ENCODE measurements at regions not wholly inside any gene's neighbourhood (a gene's known extent, or its start where the extent isn't known, plus 50 kb on each side); places are given as distances from the start of the nearest gene placed in this dataset.
A peak's percentile ranks its signal among the peaks of the same experiment; 100 is the strongest.

DNA sequence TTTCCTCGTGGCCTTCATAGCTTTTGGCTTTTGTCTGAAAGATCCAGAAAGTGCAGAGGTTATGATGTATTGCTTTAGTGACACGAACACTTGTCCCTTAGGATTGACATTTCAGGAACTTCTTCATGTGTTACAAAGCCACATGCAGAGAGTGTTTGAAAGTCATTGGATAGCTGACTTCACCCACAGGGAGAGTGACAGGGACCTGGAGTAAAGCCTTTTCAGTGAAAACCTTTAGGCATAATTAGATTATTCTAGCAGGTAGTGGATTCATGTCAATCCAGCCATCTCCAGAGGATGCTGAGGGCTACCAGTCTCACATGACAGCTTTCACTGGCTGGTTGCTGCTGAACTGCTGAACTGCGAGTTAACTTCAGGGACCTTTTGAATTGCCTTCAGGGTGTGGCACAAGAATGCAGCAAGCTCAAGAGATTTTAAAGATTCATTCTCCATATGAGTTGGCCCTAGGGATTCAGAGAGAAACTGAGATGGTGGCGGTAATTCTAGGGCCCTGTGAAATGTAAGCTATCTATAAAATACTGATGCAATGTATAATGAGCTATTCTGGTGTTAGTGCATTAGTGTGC lies 267.0 kb upstream of the GOLIM4 start:
- no peak for DNase-seq (ENCODE audit: low read depth)
- H3K4me3 ChIP-seq (ENCODE audit: control insufficient read depth, low read depth, low read length), result no peak overlapping the region
- TF ChIP-seq, protein P1, sequence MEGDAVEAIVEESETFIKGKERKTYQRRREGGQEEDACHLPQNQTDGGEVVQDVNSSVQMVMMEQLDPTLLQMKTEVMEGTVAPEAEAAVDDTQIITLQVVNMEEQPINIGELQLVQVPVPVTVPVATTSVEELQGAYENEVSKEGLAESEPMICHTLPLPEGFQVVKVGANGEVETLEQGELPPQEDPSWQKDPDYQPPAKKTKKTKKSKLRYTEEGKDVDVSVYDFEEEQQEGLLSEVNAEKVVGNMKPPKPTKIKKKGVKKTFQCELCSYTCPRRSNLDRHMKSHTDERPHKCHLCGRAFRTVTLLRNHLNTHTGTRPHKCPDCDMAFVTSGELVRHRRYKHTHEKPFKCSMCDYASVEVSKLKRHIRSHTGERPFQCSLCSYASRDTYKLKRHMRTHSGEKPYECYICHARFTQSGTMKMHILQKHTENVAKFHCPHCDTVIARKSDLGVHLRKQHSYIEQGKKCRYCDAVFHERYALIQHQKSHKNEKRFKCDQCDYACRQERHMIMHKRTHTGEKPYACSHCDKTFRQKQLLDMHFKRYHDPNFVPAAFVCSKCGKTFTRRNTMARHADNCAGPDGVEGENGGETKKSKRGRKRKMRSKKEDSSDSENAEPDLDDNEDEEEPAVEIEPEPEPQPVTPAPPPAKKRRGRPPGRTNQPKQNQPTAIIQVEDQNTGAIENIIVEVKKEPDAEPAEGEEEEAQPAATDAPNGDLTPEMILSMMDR (conservative IDR thresholded peaks at IDR 0.05; ENCODE audit: control insufficient read depth, insufficient read depth, low read depth, low read length), result no peak

DNA sequence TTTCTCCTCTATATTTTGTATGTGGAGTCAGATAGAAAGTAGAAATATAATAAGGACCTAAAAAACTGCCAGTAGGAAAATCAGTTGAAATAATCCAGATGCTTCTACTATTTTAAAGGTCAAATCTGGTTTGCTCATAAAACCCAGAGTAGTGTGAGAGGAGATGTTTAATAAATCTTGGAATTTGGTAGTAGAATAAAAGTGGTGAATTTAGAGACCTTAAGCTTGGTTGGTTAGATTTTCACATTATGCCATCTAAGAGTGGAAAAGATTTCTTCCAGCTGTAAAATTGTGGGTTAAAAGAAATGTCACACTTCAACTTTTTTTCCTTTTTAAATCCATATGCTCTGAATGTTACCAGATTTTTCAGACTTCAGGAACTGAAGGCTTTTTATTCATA lies 266.4 kb upstream of the GOLIM4 start:
- TF ChIP-seq, protein P1 (conservative IDR thresholded peaks at IDR 0.05; ENCODE audit: control insufficient read depth, insufficient read depth, low read depth, low read length), result no peak
- H3K4me3 ChIP-seq (ENCODE audit: control insufficient read depth, low read depth, low read length), result no peak overlapping the region
- DNase-seq (ENCODE audit: low read depth), result no peak

DNA sequence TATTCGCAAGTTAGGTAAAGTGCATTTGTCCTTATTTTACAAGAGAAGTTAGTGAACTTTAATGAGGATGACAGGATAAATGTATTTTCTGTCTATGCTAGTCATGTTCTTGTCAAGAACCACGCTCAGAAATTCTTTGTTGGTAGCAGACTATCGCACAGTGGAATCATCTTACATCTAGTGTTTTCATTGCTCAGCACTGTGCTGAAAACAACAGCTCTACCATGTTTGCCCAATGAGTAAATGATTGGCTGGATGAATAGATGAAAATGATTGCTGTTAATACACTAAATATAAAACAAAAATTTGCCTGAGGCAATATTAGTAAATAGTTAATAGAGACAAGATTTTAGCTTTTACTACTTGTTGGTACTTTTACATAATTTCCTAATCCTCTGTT lies 265.3 kb upstream of the GOLIM4 start:
- TF ChIP-seq, protein P1 (conservative IDR thresholded peaks at IDR 0.05; ENCODE audit: control insufficient read depth, insufficient read depth, low read depth, low read length), result no peak
- no peak for DNase-seq (ENCODE audit: low read depth)
- H3K4me3 ChIP-seq (ENCODE audit: control insufficient read depth, low read depth, low read length), result no peak overlapping the region

DNA sequence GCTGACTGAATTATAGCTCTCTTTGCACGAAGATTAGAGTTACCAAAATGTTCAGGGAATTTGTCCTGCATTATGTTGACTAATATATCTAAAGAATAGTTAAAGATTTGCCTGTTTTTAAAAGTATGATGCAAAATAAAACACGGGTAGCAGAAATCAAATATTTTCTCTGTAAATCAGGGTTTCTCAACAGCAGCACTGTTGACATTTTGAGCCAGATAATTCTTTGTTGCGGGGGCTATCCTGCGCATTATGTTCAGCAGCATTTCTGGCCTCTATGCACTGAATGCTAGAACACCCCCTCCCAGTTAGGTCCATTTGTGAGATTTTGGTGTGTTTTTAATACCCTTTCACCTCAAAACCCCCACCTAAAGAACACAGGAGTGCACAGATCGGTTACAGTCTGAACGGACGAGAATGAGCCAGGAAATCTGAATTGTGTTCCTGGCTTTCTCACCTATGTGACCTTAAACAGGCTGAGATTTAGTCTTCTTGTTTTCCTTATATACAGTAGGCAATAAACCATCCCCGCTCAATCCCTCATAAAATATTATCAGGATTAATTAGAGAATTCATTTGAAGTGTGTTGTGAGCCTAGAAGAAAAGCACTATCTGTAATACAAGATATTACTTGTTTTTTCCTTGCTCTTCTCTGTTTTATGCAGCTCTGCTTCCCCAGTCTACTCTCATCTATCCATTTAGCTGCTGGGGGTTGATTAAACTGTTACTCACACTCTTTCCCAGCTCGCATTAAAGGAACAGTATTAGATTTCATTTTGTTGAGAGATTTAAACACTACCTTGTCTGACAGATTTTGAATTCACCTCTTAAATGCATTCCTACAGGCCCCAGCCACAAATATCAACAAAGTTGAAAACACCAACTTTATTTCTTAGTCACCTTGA lies 247.5 kb upstream of the GOLIM4 start:
- no peak overlapping the region for H3K4me3 ChIP-seq (ENCODE audit: control insufficient read depth, low read depth, low read length)
- no peak for DNase-seq (ENCODE audit: low read depth)
- TF ChIP-seq, protein P1 (conservative IDR thresholded peaks at IDR 0.05; ENCODE audit: control insufficient read depth, insufficient read depth, low read depth, low read length), result no peak

DNA sequence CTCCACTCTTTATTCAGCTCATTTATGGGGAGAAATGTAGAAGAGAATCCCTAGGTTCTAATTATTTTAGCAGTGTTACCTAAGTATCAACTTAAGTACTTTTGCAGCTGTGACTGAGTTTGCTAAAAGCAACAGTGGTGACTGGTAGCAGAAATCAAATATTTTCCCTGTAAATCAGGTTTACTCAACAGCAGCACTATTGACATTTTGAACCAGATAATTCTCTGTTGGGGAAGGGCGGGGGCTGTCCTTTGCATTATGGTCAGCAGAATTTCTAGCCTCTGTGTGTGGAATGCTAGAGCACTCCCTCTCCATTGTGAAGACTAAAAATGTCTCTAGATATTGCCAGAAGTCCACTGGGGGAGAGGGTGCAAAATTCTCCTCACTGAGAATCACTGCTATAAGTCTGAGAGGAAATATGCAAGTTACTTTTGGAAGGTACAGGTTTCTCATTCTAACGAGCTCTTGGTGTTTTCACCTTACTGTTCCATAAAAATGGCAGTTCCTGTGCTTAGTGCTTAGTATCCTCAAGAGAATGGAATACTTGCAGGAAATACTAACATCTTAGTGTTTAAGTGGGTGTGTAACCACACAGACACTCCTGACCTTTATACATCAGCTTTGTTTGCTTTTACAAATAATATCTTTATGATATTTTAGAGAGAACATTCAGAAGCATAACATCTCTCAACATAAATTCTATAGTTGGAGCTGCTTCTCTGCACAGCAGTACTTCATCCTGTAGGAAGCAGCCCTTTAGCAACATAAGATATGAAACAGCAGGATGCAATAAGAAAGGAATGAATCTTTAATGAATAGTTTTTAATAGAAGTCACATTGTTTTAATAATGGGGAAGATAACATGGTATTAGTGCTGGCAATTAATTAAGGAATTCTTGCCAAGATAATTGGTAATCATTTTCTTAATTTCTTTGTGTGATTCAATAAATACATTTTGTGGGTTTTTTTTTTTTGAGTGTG lies 246.5 kb upstream of the GOLIM4 start:
- TF ChIP-seq, protein P1 (conservative IDR thresholded peaks at IDR 0.05; ENCODE audit: control insufficient read depth, insufficient read depth, low read depth, low read length), result no peak
- no peak overlapping the region for H3K4me3 ChIP-seq (ENCODE audit: control insufficient read depth, low read depth, low read length)
- no peak for DNase-seq (ENCODE audit: low read depth)

DNA sequence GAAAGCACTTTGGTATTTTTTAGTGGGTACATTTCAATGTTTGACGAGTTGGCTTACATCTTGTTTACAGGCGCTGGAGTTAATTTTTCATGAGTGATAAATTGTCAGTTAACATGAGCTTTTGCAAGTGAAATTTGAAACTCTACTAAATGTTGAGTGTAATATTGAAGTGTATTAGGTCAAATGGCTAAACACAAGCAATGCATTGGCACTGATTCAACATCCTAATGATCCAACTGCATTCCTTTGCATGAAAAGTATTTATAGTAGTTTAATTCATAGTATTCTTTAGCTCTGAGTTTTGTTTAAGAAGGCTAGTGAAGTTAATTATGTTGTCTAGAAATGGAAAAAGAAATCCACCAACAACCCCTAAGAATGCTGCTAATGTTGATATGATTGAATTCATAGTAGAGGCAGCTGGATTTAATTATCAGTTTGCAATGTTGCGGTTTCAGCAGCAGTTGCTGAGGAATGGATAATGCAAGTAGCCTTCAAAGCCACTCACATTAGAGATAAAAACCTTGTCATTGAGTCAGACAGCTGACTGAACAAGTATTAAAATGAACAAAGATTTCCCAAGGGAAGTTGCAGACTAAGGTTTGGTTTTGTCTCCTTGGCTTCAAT lies 245.6 kb upstream of the GOLIM4 start:
- H3K4me3 ChIP-seq (ENCODE audit: control insufficient read depth, low read depth, low read length), result no peak overlapping the region
- peak; percentile 84 for DNase-seq (ENCODE audit: low read depth)
- TF ChIP-seq, protein P1 (conservative IDR thresholded peaks at IDR 0.05; ENCODE audit: control insufficient read depth, insufficient read depth, low read depth, low read length), result no peak

All from fibroblast of mammary gland (primary cell).